ENCODE measurements at regions not wholly inside any gene's neighbourhood (a gene's known extent, or its start where the extent isn't known, plus 50 kb on each side); places are given as distances from the start of the nearest gene placed in this dataset.

DNA sequence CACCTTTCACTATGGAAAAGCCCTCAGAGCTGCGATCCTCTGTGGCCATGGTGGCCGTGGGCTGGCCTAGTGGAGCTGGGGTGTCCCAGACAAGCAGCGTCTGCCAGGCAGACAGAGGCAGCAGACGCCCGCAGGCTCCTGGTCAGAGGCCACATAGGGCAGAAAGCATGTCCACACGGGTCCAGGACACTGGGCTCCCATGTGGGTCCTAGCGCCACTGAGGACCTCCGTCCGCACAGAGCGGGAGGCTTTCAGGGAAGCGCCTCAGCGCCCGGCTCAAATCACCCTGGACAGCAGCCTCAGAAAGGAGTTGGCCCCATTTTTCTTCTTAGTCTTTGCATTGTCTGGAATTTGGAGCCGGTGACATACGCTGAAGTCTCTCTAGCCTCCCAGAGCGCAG lies 389.7 kb downstream of the BRD1 start:
- TF ChIP-seq SIN3A (IDR thresholded peaks at IDR 0.05; ENCODE audit: borderline replicate concordance, low read depth, low read length) (no peak), FOXM1 (CRISPR knock-in tag; IDR thresholded peaks at IDR 0.05) (no peak), JUN (CRISPR knock-in tag; IDR thresholded peaks at IDR 0.05) (no peak), CREM (IDR thresholded peaks at IDR 0.05) (no peak), CREM (CRISPR knock-in tag; IDR thresholded peaks at IDR 0.05) (no peak), THYN1 (CRISPR knock-in tag; IDR thresholded peaks at IDR 0.05; ENCODE audit: borderline replicate concordance, low read depth) (no peak), EP300 (IDR thresholded peaks at IDR 0.05; ENCODE audit: low read depth in 2 of 2, low read length in 2 of 2) (no peak), EP300 (CRISPR knock-in tag; IDR thresholded peaks at IDR 0.05; ENCODE audit: borderline replicate concordance) (no peak), JUND (CRISPR knock-in tag; IDR thresholded peaks at IDR 0.05) (no peak), GATA4 (IDR thresholded peaks at IDR 0.05; ENCODE audit: borderline replicate concordance, low read depth) (no peak), HDAC2 (CRISPR knock-in tag; IDR thresholded peaks at IDR 0.05) (no peak)
- TF ChIP-seq, protein P1, sequence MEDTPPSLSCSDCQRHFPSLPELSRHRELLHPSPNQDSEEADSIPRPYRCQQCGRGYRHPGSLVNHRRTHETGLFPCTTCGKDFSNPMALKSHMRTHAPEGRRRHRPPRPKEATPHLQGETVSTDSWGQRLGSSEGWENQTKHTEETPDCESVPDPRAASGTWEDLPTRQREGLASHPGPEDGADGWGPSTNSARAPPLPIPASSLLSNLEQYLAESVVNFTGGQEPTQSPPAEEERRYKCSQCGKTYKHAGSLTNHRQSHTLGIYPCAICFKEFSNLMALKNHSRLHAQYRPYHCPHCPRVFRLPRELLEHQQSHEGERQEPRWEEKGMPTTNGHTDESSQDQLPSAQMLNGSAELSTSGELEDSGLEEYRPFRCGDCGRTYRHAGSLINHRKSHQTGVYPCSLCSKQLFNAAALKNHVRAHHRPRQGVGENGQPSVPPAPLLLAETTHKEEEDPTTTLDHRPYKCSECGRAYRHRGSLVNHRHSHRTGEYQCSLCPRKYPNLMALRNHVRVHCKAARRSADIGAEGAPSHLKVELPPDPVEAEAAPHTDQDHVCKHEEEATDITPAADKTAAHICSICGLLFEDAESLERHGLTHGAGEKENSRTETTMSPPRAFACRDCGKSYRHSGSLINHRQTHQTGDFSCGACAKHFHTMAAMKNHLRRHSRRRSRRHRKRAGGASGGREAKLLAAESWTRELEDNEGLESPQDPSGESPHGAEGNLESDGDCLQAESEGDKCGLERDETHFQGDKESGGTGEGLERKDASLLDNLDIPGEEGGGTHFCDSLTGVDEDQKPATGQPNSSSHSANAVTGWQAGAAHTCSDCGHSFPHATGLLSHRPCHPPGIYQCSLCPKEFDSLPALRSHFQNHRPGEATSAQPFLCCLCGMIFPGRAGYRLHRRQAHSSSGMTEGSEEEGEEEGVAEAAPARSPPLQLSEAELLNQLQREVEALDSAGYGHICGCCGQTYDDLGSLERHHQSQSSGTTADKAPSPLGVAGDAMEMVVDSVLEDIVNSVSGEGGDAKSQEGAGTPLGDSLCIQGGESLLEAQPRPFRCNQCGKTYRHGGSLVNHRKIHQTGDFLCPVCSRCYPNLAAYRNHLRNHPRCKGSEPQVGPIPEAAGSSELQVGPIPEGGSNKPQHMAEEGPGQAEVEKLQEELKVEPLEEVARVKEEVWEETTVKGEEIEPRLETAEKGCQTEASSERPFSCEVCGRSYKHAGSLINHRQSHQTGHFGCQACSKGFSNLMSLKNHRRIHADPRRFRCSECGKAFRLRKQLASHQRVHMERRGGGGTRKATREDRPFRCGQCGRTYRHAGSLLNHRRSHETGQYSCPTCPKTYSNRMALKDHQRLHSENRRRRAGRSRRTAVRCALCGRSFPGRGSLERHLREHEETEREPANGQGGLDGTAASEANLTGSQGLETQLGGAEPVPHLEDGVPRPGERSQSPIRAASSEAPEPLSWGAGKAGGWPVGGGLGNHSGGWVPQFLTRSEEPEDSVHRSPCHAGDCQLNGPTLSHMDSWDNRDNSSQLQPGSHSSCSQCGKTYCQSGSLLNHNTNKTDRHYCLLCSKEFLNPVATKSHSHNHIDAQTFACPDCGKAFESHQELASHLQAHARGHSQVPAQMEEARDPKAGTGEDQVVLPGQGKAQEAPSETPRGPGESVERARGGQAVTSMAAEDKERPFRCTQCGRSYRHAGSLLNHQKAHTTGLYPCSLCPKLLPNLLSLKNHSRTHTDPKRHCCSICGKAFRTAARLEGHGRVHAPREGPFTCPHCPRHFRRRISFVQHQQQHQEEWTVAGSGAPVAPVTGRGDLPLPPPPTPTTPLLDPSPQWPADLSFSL (CRISPR knock-in tag; IDR thresholded peaks at IDR 0.05): no peak
- TF ChIP-seq, protein P2, sequence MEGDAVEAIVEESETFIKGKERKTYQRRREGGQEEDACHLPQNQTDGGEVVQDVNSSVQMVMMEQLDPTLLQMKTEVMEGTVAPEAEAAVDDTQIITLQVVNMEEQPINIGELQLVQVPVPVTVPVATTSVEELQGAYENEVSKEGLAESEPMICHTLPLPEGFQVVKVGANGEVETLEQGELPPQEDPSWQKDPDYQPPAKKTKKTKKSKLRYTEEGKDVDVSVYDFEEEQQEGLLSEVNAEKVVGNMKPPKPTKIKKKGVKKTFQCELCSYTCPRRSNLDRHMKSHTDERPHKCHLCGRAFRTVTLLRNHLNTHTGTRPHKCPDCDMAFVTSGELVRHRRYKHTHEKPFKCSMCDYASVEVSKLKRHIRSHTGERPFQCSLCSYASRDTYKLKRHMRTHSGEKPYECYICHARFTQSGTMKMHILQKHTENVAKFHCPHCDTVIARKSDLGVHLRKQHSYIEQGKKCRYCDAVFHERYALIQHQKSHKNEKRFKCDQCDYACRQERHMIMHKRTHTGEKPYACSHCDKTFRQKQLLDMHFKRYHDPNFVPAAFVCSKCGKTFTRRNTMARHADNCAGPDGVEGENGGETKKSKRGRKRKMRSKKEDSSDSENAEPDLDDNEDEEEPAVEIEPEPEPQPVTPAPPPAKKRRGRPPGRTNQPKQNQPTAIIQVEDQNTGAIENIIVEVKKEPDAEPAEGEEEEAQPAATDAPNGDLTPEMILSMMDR (CRISPR knock-in tag; IDR thresholded peaks at IDR 0.05): no peak
- TF ChIP-seq, protein P3, sequence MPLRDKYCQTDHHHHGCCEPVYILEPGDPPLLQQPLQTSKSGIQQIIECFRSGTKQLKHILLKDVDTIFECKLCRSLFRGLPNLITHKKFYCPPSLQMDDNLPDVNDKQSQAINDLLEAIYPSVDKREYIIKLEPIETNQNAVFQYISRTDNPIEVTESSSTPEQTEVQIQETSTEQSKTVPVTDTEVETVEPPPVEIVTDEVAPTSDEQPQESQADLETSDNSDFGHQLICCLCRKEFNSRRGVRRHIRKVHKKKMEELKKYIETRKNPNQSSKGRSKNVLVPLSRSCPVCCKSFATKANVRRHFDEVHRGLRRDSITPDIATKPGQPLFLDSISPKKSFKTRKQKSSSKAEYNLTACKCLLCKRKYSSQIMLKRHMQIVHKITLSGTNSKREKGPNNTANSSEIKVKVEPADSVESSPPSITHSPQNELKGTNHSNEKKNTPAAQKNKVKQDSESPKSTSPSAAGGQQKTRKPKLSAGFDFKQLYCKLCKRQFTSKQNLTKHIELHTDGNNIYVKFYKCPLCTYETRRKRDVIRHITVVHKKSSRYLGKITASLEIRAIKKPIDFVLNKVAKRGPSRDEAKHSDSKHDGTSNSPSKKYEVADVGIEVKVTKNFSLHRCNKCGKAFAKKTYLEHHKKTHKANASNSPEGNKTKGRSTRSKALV (CRISPR knock-in tag; IDR thresholded peaks at IDR 0.05): no peak
- TF ChIP-seq, protein P4, sequence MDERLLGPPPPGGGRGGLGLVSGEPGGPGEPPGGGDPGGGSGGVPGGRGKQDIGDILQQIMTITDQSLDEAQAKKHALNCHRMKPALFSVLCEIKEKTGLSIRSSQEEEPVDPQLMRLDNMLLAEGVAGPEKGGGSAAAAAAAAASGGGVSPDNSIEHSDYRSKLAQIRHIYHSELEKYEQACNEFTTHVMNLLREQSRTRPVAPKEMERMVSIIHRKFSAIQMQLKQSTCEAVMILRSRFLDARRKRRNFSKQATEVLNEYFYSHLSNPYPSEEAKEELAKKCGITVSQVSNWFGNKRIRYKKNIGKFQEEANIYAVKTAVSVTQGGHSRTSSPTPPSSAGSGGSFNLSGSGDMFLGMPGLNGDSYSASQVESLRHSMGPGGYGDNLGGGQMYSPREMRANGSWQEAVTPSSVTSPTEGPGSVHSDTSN (CRISPR knock-in tag; IDR thresholded peaks at IDR 0.05): no peak
- TF ChIP-seq, protein P5, sequence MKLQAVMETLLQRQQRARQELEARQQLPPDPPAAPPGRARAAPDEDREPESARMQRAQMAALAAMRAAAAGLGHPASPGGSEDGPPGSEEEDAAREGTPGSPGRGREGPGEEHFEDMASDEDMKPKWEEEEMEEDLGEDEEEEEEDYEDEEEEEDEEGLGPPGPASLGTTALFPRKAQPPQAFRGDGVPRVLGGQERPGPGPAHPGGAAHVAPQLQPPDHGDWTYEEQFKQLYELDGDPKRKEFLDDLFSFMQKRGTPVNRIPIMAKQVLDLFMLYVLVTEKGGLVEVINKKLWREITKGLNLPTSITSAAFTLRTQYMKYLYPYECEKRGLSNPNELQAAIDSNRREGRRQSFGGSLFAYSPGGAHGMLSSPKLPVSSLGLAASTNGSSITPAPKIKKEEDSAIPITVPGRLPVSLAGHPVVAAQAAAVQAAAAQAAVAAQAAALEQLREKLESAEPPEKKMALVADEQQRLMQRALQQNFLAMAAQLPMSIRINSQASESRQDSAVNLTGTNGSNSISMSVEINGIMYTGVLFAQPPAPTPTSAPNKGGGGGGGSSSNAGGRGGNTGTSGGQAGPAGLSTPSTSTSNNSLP (IDR thresholded peaks at IDR 0.05; ENCODE audit: low read depth, low read length): no peak

All from HepG2 (cell line).